ENCODE measurements at regions not wholly inside any gene's neighbourhood (a gene's known extent, or its start where the extent isn't known, plus 50 kb on each side); places are given as distances from the start of the nearest gene placed in this dataset.

DNA sequence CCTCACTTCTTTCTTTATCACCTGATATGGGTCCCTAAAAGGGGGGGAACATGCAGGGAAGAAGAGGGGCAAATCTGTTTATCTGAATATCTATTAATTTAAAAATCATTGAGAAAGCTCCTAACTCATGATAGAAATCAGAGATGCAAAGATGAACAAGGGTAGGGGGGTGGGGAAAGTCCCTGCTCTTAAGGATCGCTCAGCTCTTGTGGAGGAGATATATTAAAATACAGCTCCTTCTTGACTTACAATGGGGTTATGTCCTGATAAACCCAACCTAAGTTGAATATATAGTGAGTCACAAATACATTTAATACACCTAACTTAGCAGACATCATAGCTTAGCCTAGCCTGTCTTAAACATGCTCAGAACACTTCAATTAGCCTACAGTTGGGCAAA, 237.5 kb downstream of the MAF start:
- TF ChIP-seq, protein P1, sequence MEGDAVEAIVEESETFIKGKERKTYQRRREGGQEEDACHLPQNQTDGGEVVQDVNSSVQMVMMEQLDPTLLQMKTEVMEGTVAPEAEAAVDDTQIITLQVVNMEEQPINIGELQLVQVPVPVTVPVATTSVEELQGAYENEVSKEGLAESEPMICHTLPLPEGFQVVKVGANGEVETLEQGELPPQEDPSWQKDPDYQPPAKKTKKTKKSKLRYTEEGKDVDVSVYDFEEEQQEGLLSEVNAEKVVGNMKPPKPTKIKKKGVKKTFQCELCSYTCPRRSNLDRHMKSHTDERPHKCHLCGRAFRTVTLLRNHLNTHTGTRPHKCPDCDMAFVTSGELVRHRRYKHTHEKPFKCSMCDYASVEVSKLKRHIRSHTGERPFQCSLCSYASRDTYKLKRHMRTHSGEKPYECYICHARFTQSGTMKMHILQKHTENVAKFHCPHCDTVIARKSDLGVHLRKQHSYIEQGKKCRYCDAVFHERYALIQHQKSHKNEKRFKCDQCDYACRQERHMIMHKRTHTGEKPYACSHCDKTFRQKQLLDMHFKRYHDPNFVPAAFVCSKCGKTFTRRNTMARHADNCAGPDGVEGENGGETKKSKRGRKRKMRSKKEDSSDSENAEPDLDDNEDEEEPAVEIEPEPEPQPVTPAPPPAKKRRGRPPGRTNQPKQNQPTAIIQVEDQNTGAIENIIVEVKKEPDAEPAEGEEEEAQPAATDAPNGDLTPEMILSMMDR (IDR thresholded peaks at IDR 0.05), result no peak
- no peak for TF ChIP-seq POLR2A (IDR thresholded peaks at IDR 0.05)

Data from esophagus squamous epithelium (tissue), 4 donors.